Stimulated activated CD8-positive, alpha-beta memory T cell treated with anti-CD3 and anti-CD28 coated beads, Interleukin-15, amount 100 ng/mL, for 4 hours (primary cell): ENCODE measurements at regions not wholly inside any gene's neighbourhood (a gene's known extent, or its start where the extent isn't known, plus 50 kb on each side); places are given as distances from the start of the nearest gene placed in this dataset.

Experiments
- DNase-seq, 2 donors: peaks; one replicate each; pipeline ENCODE4 v3.0.0-alpha.2; 2020; ENCODE audit warnings: low read depth in 2 of 2

DNA sequence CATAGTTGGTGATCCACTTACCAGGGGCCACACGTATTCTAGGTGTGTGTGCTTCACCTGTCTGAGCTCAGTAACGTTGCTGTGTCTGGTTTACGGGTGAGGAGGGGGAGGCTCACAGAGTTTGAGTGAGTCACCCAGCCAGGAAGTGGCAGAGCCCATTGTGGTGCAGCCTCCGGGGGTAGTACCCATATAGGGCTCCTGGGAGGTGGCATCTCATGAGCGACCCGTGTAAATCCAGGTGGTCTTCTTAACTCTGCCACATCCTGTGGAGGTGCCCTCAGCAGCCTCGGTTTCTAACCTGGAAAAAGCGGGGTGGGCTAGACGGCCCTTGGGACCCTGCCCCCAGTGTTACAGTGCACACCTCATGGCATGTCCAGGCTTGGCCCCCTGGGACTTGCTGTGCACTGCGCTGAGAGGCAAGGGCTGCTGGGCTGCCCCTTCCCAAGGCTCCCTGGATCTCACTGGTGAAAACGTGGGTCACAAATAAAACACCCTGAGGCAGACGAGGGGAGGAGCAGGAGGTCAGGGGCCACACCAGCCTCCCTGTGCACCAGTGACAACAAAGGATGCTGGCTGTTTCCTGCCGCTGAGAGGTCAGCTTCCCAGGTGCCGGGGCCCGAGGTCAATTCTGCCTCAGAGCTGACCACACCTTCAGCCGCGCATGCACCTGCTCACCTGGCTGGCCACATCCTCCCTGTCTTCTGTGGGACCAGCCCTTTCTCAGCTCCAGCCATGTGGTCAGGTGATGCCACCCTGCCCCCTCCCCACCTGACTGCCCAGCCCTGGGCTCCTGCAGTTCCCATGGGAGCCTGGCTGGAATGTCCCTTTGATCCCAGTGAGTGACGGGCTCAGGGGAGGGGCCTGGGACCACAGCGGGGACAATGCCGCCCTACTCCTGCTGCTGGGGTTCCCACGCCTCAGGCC is 305.1 kb downstream of the CTTN start:
- DNase-seq, result no peak

DNA sequence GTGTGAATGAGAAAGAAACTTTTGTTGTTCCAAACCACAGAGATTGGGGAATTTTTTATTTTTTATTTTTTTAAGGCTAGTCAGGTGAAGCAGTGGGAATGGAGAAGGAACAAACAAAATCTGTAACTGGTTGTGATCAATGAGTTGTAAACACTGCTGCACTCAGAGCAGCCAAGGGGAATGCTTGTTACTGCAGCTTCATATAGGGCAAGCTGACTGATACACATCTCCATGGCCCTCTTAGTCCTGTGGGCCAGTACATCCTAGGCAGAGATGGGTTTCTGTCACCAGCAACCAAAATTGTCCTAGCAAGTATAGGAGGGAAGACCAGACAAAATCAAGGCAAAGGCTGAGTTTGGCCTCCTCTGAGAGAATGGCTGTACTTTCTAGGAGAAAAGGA is 306.8 kb downstream of the CTTN start:
- DNase-seq, result no peak

DNA sequence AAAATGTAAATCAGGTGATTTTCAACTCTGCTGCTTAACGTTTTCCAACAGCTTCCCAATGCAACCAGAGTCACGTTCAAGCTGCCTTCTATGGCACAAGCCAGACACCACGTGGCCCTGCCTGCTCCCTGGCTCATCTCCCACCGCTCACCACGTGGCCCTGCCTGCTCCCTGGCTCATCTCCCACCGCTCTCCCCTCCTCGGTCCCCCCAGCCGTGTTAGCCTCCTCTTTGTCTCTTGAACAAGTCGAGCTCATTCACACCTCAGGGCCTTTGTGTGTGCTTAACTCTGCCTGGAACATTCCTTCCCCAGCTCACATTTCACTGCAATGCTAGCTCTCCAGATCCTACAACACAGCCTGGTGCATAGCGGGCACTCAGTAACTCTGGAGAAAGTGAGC is 307.6 kb downstream of the CTTN start:
- DNase-seq, result no peak

DNA sequence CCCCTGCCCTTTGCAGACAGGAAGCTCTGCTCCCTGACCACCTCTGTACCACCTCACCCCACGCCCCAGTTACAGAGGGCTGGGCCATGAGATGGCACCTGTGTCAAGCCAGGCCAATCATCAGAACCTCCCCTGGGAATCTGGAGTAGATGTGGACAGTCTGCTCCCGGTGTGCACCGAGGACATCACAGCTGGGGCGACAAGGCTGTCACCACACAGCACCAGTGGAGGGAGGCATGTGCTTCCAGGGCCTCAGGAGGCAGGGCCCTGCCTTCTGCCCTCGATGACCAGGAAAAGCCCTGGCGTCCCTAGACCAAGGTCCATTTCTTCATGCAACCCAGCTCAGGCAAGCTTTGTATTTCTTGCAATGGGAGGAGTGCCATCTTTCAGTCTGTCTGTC is 309.5 kb downstream of the CTTN start:
- DNase-seq, result no peak

DNA sequence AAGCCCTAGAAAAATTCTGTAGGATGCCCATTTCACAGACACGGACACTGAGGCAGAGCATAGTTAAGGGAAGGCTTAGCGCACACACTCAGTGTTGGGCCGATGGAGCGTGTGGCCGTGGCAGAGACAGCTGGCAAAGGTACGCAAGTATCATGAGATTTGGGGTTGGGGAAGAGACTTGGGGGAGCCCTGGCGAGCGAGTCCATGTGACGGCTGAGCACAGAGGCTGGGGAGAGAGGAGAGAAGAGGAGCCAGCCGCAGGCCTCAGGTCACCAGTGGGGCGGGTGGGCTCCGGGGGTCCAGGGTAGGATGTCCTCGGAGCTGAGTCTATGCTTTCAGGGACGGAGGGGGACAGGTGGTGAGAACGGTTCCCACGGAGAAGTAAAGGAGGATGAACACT is 311.3 kb downstream of the CTTN start:
- no peak for DNase-seq

DNA sequence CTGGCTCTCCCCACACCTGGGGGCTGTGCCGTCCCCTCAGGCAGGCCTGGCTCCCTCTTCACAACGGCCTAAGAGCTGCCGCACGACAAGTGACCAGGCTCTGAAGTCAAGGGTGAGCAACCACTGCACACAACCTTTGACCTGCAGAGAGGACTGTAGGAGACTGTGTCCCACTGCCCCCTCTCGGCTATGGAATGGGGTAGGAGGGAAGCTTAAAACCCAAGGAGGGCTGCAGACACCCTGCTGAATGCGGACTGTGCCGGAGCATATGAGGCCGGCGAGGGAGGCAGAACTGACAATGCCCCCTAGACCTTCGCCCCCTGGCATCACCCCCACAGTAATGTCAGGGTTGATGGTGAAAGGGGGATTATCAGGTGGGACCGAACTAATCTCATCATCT is 311.9 kb downstream of the CTTN start:
- DNase-seq, result no peak

DNA sequence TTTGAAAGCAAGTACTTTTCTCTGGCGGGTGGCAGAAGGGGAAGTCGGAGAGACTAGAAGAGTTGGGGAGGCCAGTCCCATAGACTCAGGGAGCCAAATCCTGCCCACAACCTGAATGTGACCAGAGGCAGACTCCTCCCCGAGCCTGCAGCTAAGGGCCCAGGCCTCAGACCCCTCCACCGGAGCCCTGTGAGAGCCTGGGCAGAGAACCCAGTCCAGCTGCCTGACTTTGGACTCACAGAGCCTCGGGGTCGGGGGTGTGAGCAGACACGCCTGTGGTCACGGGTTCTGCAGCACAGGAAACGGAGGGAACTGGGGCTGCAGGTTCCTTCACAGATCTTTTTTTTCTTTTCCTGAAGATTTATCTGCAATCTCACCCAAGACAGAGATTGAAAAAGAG is 312.3 kb downstream of the CTTN start:
- no peak for DNase-seq

DNA sequence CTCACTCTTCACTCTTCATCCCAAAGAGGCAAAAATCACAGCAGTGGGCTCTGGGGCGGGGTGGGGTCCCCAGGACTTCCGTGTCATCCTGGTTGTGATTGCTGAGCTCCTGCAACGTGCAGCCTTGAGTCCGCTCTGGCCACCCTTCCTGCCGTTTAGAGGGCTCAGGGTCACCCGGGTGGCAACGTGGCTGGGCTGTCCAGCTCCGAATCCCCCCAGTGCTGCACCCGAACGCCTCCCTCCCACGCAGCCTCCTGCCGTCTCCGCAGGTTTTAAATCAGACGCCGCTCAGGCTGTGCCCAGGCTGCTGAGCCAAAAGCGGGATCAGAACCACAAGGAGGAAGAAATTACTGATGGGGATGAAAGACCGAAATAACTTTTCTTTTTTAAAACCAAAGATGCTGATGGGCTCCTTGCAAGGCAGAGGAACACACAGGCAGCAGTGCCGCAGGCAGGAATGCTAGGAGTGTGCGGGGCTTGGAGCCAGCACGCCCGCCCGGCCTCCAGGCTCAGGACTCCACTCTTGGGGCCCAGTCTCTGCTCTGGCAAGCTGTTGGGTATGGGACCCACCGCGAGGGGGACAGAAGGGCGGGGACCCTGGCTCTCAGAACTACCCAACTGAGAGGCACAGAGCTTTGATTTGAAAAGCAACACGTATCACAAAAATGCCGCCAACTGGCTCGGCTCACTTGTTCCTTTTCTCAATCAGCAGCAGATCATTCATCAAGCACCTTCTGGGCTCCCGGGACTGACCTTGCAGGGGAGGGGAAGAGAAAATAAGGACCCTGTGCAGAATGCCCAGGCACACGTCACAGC is 313.0 kb downstream of the CTTN start:
- no peak for DNase-seq

DNA sequence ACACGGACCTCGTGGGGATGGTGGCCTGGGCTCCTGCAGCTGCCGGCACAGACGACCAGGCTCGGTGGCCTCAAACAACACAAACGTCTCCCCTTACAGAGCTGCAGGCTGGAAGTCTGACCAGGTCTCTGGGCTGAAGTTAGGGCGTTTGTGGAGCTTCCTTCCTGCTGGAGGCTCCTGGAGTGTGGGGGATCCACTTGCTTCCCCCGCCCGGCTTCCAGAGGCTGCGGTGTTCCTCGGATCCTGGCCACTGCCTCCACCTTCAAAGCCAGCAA is 313.5 kb downstream of the CTTN start:
- DNase-seq, result no peak

DNA sequence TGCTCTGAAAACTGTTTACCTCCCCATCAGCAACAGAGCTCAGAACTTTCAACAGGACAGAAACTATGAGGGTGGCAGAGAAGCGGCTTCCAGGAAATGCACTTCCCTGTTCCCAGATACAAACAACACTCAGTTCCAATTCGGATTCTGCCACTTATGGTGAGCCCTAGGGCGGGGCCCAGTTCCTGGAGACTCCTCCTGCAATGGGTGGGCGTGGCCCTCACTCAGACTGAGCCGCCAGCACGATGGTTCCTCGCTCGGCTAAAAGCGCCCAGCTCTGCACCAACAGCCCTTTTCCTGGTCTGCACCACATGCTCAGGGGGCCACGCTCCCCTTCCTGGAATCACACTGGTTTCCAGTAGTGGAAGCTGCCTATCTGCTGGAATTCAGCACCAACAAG is 314.1 kb downstream of the CTTN start:
- no peak for DNase-seq

DNA sequence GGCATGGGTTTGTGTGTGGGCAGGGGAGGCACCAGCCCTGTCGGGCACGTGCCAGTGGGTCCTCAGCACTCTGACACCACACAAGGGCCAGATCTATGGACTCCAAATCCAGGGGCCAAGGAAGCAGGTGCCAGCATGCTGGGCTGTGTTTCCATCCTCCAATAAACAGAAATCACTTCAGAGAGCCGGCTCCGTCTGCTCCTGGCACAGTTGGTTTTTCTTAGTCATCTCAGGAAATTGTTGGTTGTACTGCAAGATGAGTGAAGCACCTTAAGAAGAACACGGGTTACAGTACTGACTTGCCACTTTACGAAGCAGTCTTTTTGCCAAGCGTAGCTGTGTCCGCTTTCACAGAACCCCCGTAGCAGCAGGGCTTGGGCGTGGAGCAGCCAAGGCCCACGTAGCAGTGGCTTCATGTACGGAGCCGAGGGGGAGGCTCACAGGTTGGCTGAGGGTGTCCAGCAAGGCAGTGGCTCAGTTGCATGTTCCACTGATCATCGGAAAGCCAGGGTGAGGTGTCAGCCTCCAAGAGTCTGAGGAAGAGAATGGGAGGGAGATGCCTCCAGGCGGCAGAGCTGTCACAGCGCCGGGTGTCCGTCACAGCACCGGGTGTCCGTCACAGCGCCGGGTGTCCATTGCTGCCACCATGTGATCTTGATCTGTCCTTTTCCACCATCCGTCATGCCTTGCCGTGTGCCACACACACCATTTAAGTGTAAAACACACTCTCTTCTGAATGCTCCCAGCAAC is 314.9 kb downstream of the CTTN start:
- DNase-seq, result no peak

DNA sequence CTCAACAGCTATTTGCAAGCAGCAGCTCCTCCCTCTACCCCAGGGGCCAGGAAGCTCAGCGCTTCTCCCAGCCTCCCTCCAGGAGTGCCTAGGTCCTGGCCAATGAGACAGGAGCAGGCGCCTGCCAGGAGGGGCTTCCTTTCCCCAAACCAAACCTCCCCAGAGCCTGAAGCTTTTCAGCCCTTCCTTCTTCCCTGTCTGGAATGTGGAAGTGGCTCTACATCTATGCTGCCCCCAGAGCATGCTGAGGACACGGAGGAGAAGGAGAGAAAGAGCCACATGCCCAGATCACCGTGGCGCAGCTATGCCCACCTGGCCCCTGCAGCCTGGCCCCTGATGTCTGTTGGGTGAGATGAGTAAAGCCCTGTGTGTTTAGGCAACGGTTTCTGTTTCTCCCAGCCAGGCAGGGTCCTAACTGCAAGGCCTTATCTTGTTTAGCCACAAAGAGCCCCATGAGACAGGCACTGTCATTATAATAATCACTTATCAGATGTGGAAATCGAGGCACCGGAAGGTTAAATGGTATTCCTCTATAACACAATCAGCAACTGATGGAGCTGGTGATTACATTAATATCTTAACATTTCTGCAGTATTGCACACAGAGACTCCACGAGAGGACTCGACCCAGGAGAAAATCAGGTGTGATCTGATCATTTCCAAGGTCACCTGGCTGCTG is 315.8 kb downstream of the CTTN start:
- no peak for DNase-seq

DNA sequence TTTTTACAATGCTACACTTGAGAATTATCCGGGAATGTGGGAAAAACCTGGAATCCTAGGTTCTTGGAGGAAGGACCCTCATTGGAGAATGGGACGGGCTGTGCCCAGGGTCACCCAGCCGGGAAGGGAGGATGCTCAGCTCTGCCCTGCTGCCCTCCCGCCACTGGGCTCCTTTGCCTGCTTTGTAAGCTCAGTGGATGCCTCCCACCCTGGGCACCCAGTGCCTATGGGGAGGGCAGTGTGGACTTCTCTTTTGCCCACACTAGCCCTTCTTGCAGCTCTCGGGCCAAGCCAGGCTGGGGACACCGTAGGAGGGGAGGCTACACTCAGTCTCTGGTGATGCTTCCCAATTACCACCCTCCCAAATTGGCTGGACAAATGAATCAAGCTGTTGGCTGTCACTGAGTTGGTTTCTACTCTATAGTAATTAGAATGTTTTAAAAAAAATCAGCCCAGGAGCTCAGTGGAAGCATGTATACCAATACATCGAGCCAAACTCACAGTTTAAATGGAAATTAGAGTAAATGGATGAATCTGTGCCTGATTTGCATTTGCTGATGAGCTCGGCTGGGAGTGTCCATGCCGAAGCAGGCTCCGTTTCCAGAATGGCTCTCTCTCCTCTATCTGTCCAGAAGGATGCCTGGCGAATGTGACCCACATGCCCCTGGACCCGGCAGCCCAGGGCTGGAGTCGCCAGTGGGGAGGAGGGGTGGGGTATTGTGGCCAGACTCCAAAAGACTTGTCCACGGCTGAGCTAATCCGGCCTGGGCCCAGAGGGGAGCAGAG is 317.0 kb downstream of the CTTN start:
- DNase-seq, result no peak

DNA sequence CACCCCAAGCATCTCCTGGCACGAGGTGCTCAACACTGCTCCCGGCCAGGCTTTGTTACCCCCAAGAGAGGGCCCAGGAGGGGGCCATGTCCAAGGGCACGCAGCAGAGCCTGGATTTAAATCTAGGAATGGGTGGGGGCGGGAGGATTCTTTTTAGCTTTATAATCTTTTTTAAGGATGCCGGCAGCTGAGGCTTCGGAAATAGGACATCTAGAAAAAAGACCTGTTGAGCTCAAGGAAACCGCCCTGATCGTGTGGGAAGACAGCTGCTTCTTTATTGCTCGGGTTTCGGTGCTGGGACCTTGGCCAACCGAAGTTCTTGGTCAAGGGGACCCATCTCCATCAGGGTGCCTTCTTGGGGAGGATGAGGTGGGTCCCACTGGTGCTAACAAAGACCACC is 317.9 kb downstream of the CTTN start:
- DNase-seq, result no peak

DNA sequence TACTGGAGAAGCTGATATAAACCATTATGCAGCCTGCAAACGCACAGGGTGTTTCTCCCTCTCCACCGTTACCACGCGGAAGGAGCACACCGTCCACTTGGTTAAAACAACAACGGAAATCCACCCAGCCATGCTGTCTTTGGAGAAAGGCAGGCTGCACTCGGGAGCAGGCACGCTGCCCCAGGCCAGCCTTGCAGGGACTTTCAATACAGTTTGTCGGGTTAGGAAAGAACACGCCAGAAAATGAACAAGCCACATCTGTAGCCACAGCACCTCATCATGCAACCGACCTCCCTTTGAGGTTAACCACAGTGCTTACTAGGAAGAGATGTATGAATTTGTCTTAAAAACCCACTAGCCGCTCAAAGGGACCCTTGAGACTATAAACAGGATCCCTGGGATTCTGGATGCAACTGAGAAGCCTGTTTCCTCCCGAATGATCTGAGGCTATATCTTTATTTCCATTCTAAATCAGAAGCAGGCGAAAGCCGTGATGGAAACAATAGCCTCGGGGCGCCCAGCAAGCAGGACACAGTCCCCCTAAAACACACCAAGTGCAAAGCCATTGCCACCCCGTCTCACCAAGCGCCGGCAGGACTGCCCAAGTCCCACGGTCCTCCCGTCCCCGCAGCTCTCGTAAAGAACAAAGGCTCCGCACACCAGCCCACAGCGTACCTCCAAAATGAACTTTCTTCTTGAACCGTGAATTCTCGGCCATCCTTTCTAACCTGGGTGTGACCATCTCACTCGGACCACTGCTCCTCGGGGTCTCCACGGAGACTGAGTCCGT is 318.9 kb downstream of the CTTN start:
- DNase-seq, result no peak

DNA sequence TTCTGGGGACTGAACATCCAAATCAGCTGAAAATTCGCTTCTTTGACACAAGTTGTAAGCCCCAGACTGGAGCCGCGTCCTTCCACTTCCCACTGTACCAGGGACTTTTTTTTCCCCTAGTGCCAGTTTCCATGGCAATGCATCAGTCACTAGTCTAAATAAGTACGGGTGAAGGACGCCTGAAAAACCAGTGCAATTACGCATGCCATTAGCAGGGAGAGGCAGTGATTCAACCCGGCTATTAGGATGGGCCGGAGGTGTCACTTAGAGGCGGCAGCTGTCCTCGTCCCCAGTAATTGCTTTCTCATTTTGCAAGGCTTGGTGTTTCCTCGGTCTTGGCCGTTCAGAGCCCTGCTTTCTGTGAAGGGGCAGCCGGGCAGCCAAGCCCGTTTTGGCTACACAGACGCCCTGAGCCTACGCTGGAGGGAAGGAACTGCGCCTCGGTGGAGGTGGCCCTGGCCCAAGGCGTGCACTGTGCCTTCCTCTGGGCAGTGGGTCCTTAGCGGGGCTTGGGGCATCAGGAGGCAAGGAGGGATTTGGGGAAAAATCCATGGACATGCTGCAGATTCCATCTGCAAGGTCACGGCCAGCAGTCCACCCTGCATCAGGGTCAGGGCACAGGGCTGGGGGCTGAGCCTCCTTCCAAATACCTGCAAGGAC is 319.7 kb downstream of the CTTN start:
- no peak for DNase-seq

DNA sequence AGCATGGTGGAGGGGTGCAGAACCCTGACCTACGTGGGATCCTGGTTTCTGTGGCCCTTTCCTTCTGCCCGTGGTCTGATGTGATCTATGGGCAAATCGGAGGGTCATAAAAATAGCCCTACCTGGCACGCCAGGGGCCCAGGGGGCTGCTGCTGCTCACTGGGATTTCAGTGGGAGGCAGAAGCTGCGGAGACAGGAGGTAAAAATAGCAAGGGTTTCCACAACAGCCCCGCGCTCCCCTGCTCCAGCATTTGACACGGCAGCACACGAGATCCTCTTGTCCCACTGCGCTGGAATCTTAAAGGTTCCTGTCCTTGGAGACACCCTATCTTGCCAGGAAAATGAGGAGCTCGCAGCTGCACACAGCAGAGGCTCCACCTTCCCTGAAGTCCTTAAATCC is 321.2 kb downstream of the CTTN start:
- DNase-seq, result no peak

DNA sequence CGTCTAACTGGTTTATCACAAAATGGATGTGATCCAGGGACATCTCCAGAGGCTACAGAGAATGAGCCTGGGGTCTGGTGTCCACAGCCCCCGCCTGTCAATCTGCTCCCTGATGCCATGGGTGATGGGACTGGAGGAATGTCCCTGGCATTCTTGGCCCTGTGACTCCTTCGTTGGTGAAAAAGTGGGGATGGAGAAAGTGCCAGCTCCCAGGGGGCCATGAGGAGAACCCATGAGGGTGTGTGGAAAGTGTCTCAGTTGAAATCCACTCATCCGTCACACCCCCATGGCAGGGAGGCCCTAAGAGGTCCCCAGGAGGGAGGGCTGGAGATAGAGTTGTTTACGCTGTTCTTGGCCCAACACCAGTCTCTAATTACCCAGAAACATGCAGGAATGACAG is 322.0 kb downstream of the CTTN start:
- DNase-seq, result no peak

DNA sequence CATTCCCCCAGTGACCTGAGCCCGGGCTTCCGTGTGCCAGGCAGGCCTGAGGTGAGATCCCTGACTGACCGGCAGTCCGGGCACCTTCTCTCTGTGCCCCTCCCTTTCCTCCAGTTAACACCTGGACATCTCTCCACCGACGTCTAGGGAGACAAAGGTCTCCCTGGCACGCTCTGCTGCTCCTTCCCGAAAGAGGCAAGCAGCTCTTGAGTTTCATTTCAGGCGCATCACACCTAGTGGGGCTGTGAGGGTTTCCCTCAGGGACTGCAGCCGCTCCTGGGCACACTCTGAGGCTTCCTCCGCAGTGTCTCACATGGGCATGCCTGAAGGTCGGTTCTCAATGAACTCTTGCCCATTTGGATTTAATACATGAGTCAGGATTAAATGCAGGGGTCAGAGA is 322.7 kb downstream of the CTTN start:
- no peak for DNase-seq

DNA sequence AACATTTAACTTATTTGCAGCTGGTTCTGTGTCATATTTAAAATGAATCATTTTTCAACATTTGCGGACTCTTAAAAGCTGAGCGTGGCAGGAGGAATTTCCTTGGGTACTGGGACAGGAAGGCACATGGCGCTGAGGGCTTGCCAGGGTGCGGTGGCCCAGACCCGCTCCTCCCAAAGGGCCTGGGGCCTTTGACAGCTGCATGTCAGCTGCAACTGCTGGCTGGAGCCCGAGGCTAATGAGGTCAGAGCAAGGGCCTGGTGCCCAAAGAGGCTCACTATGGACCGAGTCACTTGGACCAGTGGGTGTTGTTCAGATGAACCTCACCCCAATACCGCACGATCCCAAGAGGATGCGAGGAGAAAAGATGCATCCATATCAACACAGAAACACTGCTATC is 326.9 kb downstream of the CTTN start:
- DNase-seq, result no peak
